HepG2 (cell line): ENCODE measurements at regions not wholly inside any gene's neighbourhood (a gene's known extent, or its start where the extent isn't known, plus 50 kb on each side); places are given as distances from the start of the nearest gene placed in this dataset.

Source experiments
- DMAP1 ChIP-seq: IDR thresholded peaks from 2 replicates; pipeline ENCODE4 v1.6.1; 2016
- FOXA1 ChIP-seq, 2 experiments: fragments of 450-650 bp in 1 of 2; sonication (generic) in 1 of 2; formaldehyde crosslinking in 1 of 2; IDR thresholded peaks; 2 replicates each; pipeline versions ENCODE4 v1.4.0 to v1.6.1; 2016 to 2020; ENCODE audit warnings: missing genetic modification reagents in 1 of 2
- FOXA3 ChIP-seq: IDR thresholded peaks from 2 replicates; pipeline ENCODE4 v1.6.1; 2016; ENCODE audit warnings: missing genetic modification reagents, missing compliant biosample characterization
- FOXJ3 ChIP-seq: sonication (generic); formaldehyde crosslinking; IDR thresholded peaks from 2 replicates; pipeline ENCODE4 v1.4.0; 2020; ENCODE audit warnings: missing genetic modification reagents, mild to moderate bottlenecking, borderline replicate concordance
- GATAD2A ChIP-seq: IDR thresholded peaks from 2 replicates; pipeline ENCODE4 v1.6.1; 2016
- GFI1 ChIP-seq: sonication (generic); formaldehyde crosslinking; IDR thresholded peaks from 2 replicates; pipeline ENCODE4 v1.5.0; 2020; ENCODE audit warnings: missing genetic modification reagents, mild to moderate bottlenecking, borderline replicate concordance
- HDAC2 ChIP-seq: sonication (generic); formaldehyde crosslinking; IDR thresholded peaks from 2 replicates; pipeline ENCODE4 v1.4.0; 2020; ENCODE audit warnings: missing genetic modification reagents
- MAFF ChIP-seq: IDR thresholded peaks from 2 replicates; pipeline ENCODE4 v1.6.1; 2011; ENCODE audit warnings: low read depth, low read length, improper control_type of control experiment
- MIER2 ChIP-seq: IDR thresholded peaks from 2 replicates; pipeline ENCODE4 v1.6.1; 2016; ENCODE audit warnings: missing biosample characterization, missing genetic modification reagents
- NFE2L1 ChIP-seq: sonication (generic); formaldehyde crosslinking; IDR thresholded peaks from 2 replicates; pipeline ENCODE4 v1.4.0; 2020; ENCODE audit warnings: missing genetic modification reagents, mild to moderate bottlenecking, borderline replicate concordance
- PPARG ChIP-seq: conservative IDR thresholded peaks from 2 replicates; pipeline ENCODE4 v1.6.1; 2016; ENCODE audit warnings: missing biosample characterization, missing genetic modification reagents
- PTBP1 ChIP-seq: fragments of 200-400 bp; formaldehyde crosslinking; IDR thresholded peaks from 2 replicates; pipeline ENCODE4 v1.6.1; 2018; ENCODE audit warnings: low read length, low read depth; ENCODE audit not compliant: poor library complexity, severe bottlenecking
- RARA ChIP-seq: IDR thresholded peaks from 2 replicates; pipeline ENCODE4 v1.6.1; 2016; ENCODE audit warnings: missing genetic modification reagents, missing compliant biosample characterization
- RFX1 ChIP-seq: fragments of 450-650 bp; IDR thresholded peaks from 2 replicates; pipeline ENCODE4 v1.6.1; 2017
- RXRB ChIP-seq: IDR thresholded peaks from 2 replicates; pipeline ENCODE4 v1.6.1; 2016; ENCODE audit warnings: borderline replicate concordance, missing genetic modification reagents, missing compliant biosample characterization
- SOX6 ChIP-seq, 2 experiments: fragments of 450-650 bp in 1 of 2; sonication (generic) in 1 of 2; formaldehyde crosslinking in 1 of 2; IDR thresholded peaks; 2 replicates each; pipeline versions ENCODE4 v1.4.0 to v1.6.1; 2017 to 2020; ENCODE audit warnings: antibody characterized with exemption in 1 of 2, mild to moderate bottlenecking in 1 of 2, missing genetic modification reagents in 1 of 2
- SUZ12 ChIP-seq: fragments of 150-350 bp; IDR thresholded peaks from 2 replicates; pipeline ENCODE4 v1.6.1; 2014; ENCODE audit warnings: low read depth, low read length
- ZMYM4 ChIP-seq: sonication (generic); formaldehyde crosslinking; IDR thresholded peaks from 2 replicates; pipeline ENCODE4 v1.8.1; 2023; ENCODE audit warnings: mild to moderate bottlenecking, missing genetic modification reagents
- ZNF253 ChIP-seq: sonication (generic); formaldehyde crosslinking; IDR thresholded peaks from 2 replicates; pipeline ENCODE4 v1.8.0; 2022; ENCODE audit warnings: mild to moderate bottlenecking, missing genetic modification reagents, borderline replicate concordance
- ZNF282 ChIP-seq: fragments of 450-650 bp; IDR thresholded peaks from 2 replicates; pipeline ENCODE4 v1.6.1; 2018; ENCODE audit not compliant: partially characterized antibody
- TF ChIP-seq, protein P1 (sequence below): sonication (generic); formaldehyde crosslinking; IDR thresholded peaks from 2 replicates; pipeline ENCODE4 v1.5.0; 2020; ENCODE audit warnings: mild to moderate bottlenecking, missing genetic modification reagents
- TF ChIP-seq, protein P2 (sequence below): sonication (generic); formaldehyde crosslinking; IDR thresholded peaks from 2 replicates; pipeline ENCODE4 v1.8.1; 2023; ENCODE audit warnings: missing genetic modification reagents, mild to moderate bottlenecking, borderline replicate concordance
- TF ChIP-seq, protein P3 (sequence below): sonication (generic); formaldehyde crosslinking; IDR thresholded peaks from 2 replicates; pipeline ENCODE4 v1.5.1; 2020; ENCODE audit warnings: mild to moderate bottlenecking, missing genetic modification reagents, borderline replicate concordance
- TF ChIP-seq, protein P4 (sequence below): sonication (generic); formaldehyde crosslinking; IDR thresholded peaks from 2 replicates; pipeline ENCODE4 v1.4.0; 2020; ENCODE audit warnings: missing genetic modification reagents, mild to moderate bottlenecking, borderline replicate concordance
- TF ChIP-seq, protein P5 (sequence below): IDR thresholded peaks from 2 replicates; pipeline ENCODE4 v1.6.1; 2016; ENCODE audit warnings: low read depth

DNA sequence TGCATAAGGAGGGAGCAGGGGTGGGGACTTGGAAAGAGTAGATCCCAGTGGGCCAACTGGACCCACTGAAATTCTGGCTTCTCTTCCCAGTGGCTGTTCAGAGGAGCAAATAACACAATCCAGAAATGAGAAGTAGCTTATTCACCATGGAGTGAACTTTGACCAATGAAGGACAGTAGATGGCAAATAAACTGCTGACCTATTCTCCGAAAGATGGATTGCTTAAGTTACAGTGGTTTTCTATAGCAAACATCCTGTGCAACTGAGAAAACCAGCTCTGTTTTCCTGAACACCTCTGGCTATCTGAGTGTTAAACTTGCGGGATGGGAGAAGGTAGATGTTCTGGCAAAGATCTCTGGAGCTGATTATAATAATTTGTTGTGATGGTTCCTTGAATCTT is 325.1 kb downstream of the SPATA31D1 start (continued):
- TF ChIP-seq FOXA1 (IDR thresholded peaks at IDR 0.05) (no peak), FOXA1 (CRISPR knock-in tag; IDR thresholded peaks at IDR 0.05) (peak; percentile 42), ZNF282 (no peak), SUZ12 (no peak), GATAD2A (CRISPR knock-in tag) (peak; percentile 51), ZNF253 (CRISPR knock-in tag) (no peak), MAFF (peak; percentile 58), SOX6 (IDR thresholded peaks at IDR 0.05) (no peak), SOX6 (CRISPR knock-in tag; IDR thresholded peaks at IDR 0.05) (peak; percentile 43), PTBP1 (no peak), FOXJ3 (CRISPR knock-in tag) (0 out of 2 replicates have a peak, but pooled peaks have one; percentile 22), NFE2L1 (no peak), HDAC2 (CRISPR knock-in tag) (peak; percentile 40; the same call in 1 of the 2 replicates), FOXA3 (CRISPR knock-in tag) (peak; percentile 32; the same call in 1 of the 2 replicates), GFI1 (CRISPR knock-in tag) (no peak), RARA (CRISPR knock-in tag) (peak; percentile 39; the same call in 1 of the 2 replicates), RXRB (CRISPR knock-in tag) (peak; percentile 48), PPARG (CRISPR knock-in tag) (0 out of 2 replicates have a peak, but pooled peaks have one; percentile 41), DMAP1 (no peak), MIER2 (CRISPR knock-in tag) (0 out of 2 replicates have a peak, but pooled peaks have one; percentile 19), ZMYM4 (CRISPR knock-in tag) (peak; percentile 28; the same call in 1 of the 2 replicates), RFX1 (no peak)
- TF ChIP-seq, protein P1, sequence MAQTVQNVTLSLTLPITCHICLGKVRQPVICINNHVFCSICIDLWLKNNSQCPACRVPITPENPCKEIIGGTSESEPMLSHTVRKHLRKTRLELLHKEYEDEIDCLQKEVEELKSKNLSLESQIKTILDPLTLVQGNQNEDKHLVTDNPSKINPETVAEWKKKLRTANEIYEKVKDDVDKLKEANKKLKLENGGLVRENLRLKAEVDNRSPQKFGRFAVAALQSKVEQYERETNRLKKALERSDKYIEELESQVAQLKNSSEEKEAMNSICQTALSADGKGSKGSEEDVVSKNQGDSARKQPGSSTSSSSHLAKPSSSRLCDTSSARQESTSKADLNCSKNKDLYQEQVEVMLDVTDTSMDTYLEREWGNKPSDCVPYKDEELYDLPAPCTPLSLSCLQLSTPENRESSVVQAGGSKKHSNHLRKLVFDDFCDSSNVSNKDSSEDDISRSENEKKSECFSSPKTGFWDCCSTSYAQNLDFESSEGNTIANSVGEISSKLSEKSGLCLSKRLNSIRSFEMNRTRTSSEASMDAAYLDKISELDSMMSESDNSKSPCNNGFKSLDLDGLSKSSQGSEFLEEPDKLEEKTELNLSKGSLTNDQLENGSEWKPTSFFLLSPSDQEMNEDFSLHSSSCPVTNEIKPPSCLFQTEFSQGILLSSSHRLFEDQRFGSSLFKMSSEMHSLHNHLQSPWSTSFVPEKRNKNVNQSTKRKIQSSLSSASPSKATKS (CRISPR knock-in tag), result no peak
- TF ChIP-seq, protein P2, sequence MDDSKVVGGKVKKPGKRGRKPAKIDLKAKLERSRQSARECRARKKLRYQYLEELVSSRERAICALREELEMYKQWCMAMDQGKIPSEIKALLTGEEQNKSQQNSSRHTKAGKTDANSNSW, result no peak
- TF ChIP-seq, protein P3, sequence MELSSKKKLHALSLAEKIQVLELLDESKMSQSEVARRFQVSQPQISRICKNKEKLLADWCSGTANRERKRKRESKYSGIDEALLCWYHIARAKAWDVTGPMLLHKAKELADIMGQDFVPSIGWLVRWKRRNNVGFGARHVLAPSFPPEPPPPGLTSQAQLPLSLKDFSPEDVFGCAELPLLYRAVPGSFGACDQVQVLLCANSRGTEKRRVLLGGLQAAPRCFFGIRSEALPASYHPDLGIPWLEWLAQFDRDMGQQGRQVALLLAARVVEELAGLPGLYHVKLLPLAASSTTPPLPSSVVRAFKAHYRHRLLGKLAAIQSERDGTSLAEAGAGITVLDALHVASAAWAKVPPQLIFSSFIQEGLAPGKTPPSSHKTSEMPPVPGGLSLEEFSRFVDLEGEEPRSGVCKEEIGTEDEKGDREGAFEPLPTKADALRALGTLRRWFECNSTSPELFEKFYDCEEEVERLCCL (CRISPR knock-in tag), result no peak
- TF ChIP-seq, protein P4, sequence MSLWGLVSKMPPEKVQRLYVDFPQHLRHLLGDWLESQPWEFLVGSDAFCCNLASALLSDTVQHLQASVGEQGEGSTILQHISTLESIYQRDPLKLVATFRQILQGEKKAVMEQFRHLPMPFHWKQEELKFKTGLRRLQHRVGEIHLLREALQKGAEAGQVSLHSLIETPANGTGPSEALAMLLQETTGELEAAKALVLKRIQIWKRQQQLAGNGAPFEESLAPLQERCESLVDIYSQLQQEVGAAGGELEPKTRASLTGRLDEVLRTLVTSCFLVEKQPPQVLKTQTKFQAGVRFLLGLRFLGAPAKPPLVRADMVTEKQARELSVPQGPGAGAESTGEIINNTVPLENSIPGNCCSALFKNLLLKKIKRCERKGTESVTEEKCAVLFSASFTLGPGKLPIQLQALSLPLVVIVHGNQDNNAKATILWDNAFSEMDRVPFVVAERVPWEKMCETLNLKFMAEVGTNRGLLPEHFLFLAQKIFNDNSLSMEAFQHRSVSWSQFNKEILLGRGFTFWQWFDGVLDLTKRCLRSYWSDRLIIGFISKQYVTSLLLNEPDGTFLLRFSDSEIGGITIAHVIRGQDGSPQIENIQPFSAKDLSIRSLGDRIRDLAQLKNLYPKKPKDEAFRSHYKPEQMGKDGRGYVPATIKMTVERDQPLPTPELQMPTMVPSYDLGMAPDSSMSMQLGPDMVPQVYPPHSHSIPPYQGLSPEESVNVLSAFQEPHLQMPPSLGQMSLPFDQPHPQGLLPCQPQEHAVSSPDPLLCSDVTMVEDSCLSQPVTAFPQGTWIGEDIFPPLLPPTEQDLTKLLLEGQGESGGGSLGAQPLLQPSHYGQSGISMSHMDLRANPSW (CRISPR knock-in tag), result no peak
- TF ChIP-seq, protein P5, sequence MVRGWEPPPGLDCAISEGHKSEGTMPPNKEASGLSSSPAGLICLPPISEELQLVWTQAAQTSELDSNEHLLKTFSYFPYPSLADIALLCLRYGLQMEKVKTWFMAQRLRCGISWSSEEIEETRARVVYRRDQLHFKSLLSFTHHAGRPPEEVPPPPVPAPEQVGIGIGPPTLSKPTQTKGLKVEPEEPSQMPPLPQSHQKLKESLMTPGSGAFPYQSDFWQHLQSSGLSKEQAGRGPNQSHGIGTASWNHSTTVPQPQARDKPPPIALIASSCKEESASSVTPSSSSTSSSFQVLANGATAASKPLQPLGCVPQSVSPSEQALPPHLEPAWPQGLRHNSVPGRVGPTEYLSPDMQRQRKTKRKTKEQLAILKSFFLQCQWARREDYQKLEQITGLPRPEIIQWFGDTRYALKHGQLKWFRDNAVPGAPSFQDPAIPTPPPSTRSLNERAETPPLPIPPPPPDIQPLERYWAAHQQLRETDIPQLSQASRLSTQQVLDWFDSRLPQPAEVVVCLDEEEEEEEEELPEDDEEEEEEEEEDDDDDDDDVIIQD, result peak; percentile 46; the same call in 1 of the 2 replicates
